ENCODE measurements at regions not wholly inside any gene's neighbourhood (a gene's known extent, or its start where the extent isn't known, plus 50 kb on each side); places are given as distances from the start of the nearest gene placed in this dataset.

DNA sequence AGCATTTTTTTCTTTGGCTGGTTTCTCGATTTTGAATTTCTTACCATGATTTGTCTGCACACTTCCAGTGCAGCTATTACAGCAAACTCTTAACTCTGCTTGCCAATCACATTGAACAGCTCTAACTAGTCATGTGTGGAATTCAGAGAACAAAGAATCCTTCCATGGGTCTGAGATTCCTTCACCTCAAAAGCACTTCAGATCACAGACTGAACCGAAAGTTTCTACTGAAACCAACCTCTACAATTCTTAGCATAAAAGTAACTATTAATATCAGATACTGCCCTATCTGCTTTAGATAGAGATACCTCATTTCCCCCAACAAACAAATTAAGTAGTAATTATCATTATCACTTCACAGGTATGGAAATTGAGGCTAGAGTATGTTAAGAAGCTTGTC, 56.5 kb upstream of the SP4 start:
- H3K79me2 ChIP-seq (ENCODE audit: insufficient read depth, low read length) = no peaks in the 10 kb centered on the region
- ATAC-seq (no peak), DNase-seq (ENCODE audit: low read depth, low spot score) (no peak)
- no TSS peak for BruUV-seq (replicated peaks)
- H4K20me1 ChIP-seq (ENCODE audit: insufficient read depth) = no peaks in the 10 kb centered on the region
- peaks cover 4% of the 10 kb centered on the region in 2 experiments; a peak in 2 of 4 replicates for H3K4me1 ChIP-seq (ENCODE audit: control insufficient read depth in 1 of 2, insufficient read depth in 2 of 2, low read length in 2 of 2)
- no peaks in the 10 kb centered on the region for H3K36me3 ChIP-seq (ENCODE audit: control insufficient read depth in 1 of 2, insufficient read depth in 2 of 2, low read length in 2 of 2)
- no peaks in the 10 kb centered on the region for H3K9me3 ChIP-seq (ENCODE audit: control insufficient read depth in 1 of 2, insufficient read depth in 1 of 2, low read depth in 1 of 2, low read length in 2 of 2)
- H2AFZ ChIP-seq (ENCODE audit: low read depth, low read length, poor library complexity, severe bottlenecking) = no peak overlapping the region
- no peak overlapping the region for H3K27ac ChIP-seq (ENCODE audit: low read depth, low read length)
- no peaks in the 10 kb centered on the region for H3K27me3 ChIP-seq (ENCODE audit: insufficient read depth, low read length)
- RAD21 ChIA-PET (ENCODE audit: low non-redundant PET in 1 of 2, low total read pairs in 2 of 2, uncharacterized antibody in 2 of 2, unreplicated experiment in 2 of 2) = no interaction called here
- intact Hi-C loops (cut with micrococcal nuclease) = no loop called here
- H3K9ac ChIP-seq (ENCODE audit: low read length) = no peak overlapping the region
- H3K4me2 ChIP-seq (ENCODE audit: low read length) = no peak overlapping the region
- no peak overlapping the region for H3K4me3 ChIP-seq (replicated peaks in 1 of 2; ENCODE audit: low read depth in 1 of 2, low read length in 2 of 2)
- TF ChIP-seq CBX3 (IDR thresholded peaks at IDR 0.05; ENCODE audit: low read depth) = no peak
- TF ChIP-seq SRF (IDR thresholded peaks at IDR 0.05; ENCODE audit: low read depth) = no peak
- no peak for TF ChIP-seq CEBPB (IDR thresholded peaks at IDR 0.05; ENCODE audit: low read depth)
- TF ChIP-seq, protein P1, sequence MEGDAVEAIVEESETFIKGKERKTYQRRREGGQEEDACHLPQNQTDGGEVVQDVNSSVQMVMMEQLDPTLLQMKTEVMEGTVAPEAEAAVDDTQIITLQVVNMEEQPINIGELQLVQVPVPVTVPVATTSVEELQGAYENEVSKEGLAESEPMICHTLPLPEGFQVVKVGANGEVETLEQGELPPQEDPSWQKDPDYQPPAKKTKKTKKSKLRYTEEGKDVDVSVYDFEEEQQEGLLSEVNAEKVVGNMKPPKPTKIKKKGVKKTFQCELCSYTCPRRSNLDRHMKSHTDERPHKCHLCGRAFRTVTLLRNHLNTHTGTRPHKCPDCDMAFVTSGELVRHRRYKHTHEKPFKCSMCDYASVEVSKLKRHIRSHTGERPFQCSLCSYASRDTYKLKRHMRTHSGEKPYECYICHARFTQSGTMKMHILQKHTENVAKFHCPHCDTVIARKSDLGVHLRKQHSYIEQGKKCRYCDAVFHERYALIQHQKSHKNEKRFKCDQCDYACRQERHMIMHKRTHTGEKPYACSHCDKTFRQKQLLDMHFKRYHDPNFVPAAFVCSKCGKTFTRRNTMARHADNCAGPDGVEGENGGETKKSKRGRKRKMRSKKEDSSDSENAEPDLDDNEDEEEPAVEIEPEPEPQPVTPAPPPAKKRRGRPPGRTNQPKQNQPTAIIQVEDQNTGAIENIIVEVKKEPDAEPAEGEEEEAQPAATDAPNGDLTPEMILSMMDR (IDR thresholded peaks at IDR 0.05 in 2 of 3, conservative IDR thresholded peaks at IDR 0.05 in 1 of 3; ENCODE audit: borderline replicate concordance in 1 of 3, insufficient read depth in 1 of 3, low read depth in 2 of 3, low read length in 2 of 3) = no peak
- no peak for TF ChIP-seq EZH2phosphoT487 (IDR thresholded peaks at IDR 0.05; ENCODE audit: borderline replicate concordance)
- TF ChIP-seq EGR1 (IDR thresholded peaks at IDR 0.05; ENCODE audit: low read depth) = no peak
- no peak for TF ChIP-seq JUND (IDR thresholded peaks at IDR 0.05)
- TF ChIP-seq POLR2AphosphoS5 (IDR thresholded peaks at IDR 0.05; ENCODE audit: low read depth, low read length) = no peak
- TF ChIP-seq EZH2 (IDR thresholded peaks at IDR 0.05) = no peak
- TF ChIP-seq SIN3A (IDR thresholded peaks at IDR 0.05; ENCODE audit: low read depth) = no peak
- no peak for TF ChIP-seq SP1 (IDR thresholded peaks at IDR 0.05; ENCODE audit: low read depth)
- TF ChIP-seq MAX (IDR thresholded peaks at IDR 0.05) = no peak
- TF ChIP-seq, protein P2, sequence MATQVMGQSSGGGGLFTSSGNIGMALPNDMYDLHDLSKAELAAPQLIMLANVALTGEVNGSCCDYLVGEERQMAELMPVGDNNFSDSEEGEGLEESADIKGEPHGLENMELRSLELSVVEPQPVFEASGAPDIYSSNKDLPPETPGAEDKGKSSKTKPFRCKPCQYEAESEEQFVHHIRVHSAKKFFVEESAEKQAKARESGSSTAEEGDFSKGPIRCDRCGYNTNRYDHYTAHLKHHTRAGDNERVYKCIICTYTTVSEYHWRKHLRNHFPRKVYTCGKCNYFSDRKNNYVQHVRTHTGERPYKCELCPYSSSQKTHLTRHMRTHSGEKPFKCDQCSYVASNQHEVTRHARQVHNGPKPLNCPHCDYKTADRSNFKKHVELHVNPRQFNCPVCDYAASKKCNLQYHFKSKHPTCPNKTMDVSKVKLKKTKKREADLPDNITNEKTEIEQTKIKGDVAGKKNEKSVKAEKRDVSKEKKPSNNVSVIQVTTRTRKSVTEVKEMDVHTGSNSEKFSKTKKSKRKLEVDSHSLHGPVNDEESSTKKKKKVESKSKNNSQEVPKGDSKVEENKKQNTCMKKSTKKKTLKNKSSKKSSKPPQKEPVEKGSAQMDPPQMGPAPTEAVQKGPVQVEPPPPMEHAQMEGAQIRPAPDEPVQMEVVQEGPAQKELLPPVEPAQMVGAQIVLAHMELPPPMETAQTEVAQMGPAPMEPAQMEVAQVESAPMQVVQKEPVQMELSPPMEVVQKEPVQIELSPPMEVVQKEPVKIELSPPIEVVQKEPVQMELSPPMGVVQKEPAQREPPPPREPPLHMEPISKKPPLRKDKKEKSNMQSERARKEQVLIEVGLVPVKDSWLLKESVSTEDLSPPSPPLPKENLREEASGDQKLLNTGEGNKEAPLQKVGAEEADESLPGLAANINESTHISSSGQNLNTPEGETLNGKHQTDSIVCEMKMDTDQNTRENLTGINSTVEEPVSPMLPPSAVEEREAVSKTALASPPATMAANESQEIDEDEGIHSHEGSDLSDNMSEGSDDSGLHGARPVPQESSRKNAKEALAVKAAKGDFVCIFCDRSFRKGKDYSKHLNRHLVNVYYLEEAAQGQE (IDR thresholded peaks at IDR 0.05; ENCODE audit: low read depth) = no peak
- POLR2A ChIA-PET = no interaction called here
- CTCF ChIA-PET = no interaction called here
- no peaks in the 10 kb centered on the region for H3K9me2 ChIP-seq (ENCODE audit: insufficient read depth)

All from HCT116 (cell line).